ENCODE measurements at regions not wholly inside any gene's neighbourhood (a gene's known extent, or its start where the extent isn't known, plus 50 kb on each side); places are given as distances from the start of the nearest gene placed in this dataset.

DNA sequence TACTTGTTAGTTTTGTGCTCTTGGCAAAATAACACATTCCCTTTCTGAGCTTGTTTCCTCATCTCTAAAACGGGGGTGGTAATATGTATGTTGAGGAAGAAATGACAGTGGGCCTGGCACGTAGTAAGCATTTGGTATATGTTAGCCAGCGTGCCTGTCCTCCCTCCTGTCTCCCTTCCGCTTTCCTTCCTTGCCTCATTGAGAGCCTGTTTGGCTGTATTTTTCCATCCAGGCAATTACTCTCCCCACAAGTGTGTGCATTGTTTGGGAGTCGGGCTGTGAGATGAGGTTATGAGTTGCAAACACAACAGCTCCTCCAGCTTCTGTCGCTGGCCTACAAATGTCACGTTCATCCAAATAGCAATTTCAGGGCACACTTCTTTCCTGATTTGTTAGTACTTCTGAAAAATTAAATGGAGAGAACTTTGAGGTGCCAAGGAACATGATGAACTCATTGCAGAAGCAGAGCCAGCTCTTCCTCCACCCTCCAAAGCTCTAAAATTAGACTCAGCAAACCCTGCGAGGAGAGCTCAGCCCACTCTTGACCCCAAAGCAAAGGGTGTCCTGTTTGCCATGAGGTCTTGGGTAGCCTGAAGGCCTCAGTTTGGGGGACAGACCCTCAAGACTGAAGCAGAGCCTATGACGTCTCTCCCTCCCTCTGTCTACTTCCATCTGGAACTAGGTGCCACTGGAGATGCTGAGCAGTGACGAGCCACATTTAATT, 50.7 kb upstream of the TOX2 start:
- H3K4me1 Mint-ChIP-seq = no peaks in the 10 kb centered on the region
- H3K36me3 Mint-ChIP-seq = no peaks in the 10 kb centered on the region
- H3K9me3 Mint-ChIP-seq = no peaks in the 10 kb centered on the region
- H3K4me3 Mint-ChIP-seq = no peak overlapping the region
- H3K27ac Mint-ChIP-seq = no peak overlapping the region
- peaks cover 7 to 17% (median 9%) of the 10 kb centered on the region in 3 donors for H3K27me3 Mint-ChIP-seq (ENCODE audit: low read depth in 3 of 3)
- DNase-seq = no peak

DNA sequence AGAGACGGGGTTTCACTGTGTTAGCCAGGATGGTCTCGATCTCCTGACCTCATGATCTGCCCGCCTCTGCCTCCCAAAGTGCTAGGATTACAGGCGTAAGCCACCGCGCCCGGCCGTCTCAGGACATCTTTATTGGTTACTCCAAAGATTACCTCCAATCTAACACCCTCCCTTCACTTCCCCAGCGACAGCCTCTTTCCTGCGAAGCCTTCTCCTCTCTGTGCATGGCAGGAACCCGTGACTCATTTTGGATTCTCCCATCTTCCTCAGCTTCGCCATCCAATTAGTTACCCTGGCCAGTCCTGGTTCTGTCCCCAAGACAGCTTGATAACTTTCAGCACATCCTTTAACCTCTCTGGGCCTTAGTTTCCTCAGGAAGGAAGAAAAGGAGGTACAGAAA, 51.3 kb upstream of the TOX2 start:
- no peaks in the 10 kb centered on the region for H3K4me1 Mint-ChIP-seq
- no peak overlapping the region for H3K4me3 Mint-ChIP-seq
- peaks cover 7 to 17% (median 10%) of the 10 kb centered on the region in 3 donors for H3K27me3 Mint-ChIP-seq (ENCODE audit: low read depth in 3 of 3)
- no peak for DNase-seq
- no peaks in the 10 kb centered on the region for H3K36me3 Mint-ChIP-seq
- H3K9me3 Mint-ChIP-seq = peaks cover 0 to under 1% (median 0%) of the 10 kb centered on the region in 6 donors
- H3K27ac Mint-ChIP-seq = no peak overlapping the region

DNA sequence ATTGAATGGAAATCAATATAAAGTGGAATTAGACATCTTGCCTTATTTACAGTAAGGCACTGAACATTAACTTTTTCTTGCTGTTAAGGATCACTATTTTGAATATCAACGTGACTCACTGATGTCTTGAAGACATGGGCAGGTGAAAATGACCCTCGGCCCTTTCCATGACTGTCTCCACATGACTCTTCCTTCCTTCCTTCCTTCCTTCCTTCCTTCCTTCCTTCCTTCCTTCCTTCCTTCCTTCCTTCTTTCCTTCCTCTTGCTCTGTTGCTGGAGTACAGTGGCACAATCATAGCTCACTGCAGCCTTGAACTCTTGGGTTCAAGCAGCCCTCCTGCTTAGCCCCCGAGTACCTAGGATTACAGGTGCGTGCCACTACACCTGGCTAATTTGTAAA, 52.2 kb upstream of the TOX2 start:
- Mint-ChIP-seq H3K27me3 (ENCODE audit: low read depth in 3 of 3) (peaks cover 10 to 16% (median 10%) of the 10 kb centered on the region in 3 donors), H3K4me1 (no peaks in the 10 kb centered on the region), H3K27ac (no peak overlapping the region), H3K9me3 (peaks cover 0 to 5% (median 0%) of the 10 kb centered on the region in 6 donors), H3K4me3 (no peak overlapping the region), H3K36me3 (no peaks in the 10 kb centered on the region)
- no peak for DNase-seq

DNA sequence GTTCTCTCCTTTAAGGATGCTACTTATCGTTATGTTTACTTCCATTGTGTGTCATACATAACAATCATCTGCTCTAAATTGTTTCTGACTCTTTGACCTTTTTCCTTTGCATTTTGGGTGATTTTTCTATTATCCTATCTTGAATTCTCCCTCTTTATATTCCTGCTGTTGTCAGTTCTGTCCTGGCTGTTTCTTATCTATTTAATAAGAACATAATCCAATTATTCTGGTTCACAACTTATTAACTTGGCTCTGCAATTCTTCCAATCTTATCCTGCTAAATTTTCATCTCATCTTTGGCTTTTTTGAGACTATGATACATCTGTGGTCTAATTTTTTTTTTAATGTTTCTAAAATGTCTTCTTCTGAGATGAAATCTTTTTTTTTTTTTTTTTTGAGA, 54.7 kb upstream of the TOX2 start:
- H3K4me3 Mint-ChIP-seq = no peak overlapping the region
- H3K36me3 Mint-ChIP-seq = no peaks in the 10 kb centered on the region
- peaks cover 9 to 22% (median 10%) of the 10 kb centered on the region in 3 donors for H3K27me3 Mint-ChIP-seq (ENCODE audit: low read depth in 3 of 3)
- no peaks in the 10 kb centered on the region for H3K4me1 Mint-ChIP-seq
- H3K27ac Mint-ChIP-seq = no peak overlapping the region
- DNase-seq = no peak
- peaks cover 0 to 5% (median 0%) of the 10 kb centered on the region in 6 donors for H3K9me3 Mint-ChIP-seq

DNA sequence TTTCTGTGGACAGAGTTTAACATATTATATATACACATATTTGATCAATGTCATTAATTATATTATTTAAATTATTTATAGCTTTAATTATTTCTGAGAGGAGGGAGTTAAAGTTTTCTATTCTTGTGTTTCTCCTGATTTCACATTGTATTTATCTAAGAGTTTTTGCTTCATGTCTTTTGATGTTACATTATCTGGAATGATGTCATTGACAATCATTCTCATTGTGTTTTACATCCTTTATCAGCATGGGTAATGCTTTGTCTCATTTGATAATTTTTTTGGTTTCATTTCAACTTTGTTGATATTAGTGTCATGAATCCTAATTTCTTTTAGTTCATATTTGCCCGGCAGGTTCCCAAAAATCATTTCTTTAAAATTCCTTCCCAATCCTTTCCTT, 56.7 kb upstream of the TOX2 start:
- H3K9me3 Mint-ChIP-seq = peaks cover 0 to 5% (median 0%) of the 10 kb centered on the region in 6 donors
- no peaks in the 10 kb centered on the region for H3K4me1 Mint-ChIP-seq
- H3K36me3 Mint-ChIP-seq = peaks cover 0 to 3% (median 0%) of the 10 kb centered on the region in 3 donors
- H3K27me3 Mint-ChIP-seq (ENCODE audit: low read depth in 3 of 3) = peaks cover 10 to 18% (median 11%) of the 10 kb centered on the region in 3 donors
- DNase-seq = no peak
- H3K27ac Mint-ChIP-seq = no peak overlapping the region
- H3K4me3 Mint-ChIP-seq = no peak overlapping the region

DNA sequence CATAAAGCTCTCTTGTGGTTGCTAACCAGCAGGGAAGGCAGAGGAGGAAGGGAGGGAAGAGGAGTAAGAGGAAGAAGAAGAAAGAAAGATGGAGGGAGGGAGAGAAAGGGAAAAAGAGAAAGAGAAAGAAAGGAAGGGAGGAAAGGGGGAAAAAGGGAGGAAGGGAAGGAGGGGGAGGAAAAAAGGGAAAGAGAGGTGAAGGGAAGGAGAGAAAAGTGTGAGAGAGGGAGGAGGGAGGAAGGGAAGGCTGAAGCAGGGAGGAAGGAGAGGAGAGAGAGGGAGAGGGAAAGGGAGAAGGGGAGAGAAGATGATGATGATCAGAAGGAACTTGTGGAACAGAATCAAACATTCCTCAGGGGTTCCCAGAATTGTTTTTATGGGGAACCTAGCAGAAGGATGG, 57.5 kb upstream of the TOX2 start:
- DNase-seq = no peak
- Mint-ChIP-seq H3K4me1 (no peaks in the 10 kb centered on the region), H3K9me3 (peaks cover 0 to 5% (median 0%) of the 10 kb centered on the region in 6 donors), H3K4me3 (peak overlapping the region in 1 of 5 donors; percentile 2), H3K27ac (no peak overlapping the region), H3K27me3 (ENCODE audit: low read depth in 3 of 3) (peaks cover 7 to 18% (median 11%) of the 10 kb centered on the region in 3 donors), H3K36me3 (peaks cover 0 to 3% (median 0%) of the 10 kb centered on the region in 3 donors)

DNA sequence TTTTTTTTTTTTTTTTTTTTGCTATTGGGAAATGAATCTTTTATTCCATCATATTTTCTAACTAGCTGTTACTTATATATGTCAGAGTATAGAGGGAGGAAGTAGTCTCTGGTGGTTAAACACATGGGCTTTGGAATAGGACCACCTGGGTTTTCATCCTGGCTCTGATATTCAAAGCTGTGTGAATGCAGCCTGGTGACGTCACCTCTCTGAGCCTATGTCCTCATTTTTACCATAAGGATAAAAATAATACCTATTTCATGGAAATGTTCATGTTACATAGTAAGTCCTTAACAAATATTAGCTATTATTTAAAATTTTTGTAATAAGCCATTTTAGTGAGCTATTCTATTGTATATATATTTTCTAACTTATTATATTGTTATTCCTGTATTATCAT, 58.8 kb upstream of the TOX2 start:
- Mint-ChIP-seq H3K4me3 (no peak overlapping the region), H3K27ac (no peak overlapping the region), H3K27me3 (ENCODE audit: low read depth in 3 of 3) (peaks cover 7 to 19% (median 7%) of the 10 kb centered on the region in 3 donors), H3K36me3 (peaks cover 0 to 3% (median 0%) of the 10 kb centered on the region in 3 donors), H3K9me3 (peaks cover 0 to 5% (median 0%) of the 10 kb centered on the region in 6 donors), H3K4me1 (no peaks in the 10 kb centered on the region)
- DNase-seq = no peak

DNA sequence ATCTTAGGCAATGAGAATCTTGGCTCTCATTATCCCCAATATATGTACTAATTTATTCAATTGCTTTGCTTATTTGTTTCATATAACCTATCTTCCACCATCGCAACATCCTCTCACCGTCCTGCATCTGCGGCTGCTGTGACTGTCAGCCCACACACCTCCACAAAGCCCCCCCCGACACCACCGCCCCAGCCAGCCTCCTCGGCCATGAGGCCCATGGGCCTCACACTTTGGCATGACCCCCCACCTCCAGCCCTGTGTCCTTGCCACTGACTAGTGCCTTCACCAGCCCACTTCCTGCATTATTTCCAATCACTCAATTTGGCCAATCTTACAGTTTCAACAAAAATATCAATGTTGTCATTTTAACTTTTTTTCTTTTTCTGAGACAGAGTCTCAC, 60.7 kb upstream of the TOX2 start:
- Mint-ChIP-seq H3K27me3 (ENCODE audit: low read depth in 3 of 3) (peaks cover 2 to 14% (median 5%) of the 10 kb centered on the region in 3 donors), H3K9me3 (peaks cover 0 to 5% (median 0%) of the 10 kb centered on the region in 6 donors), H3K4me1 (no peaks in the 10 kb centered on the region), H3K4me3 (no peak overlapping the region), H3K27ac (no peak overlapping the region), H3K36me3 (peaks cover 0 to 3% (median 0%) of the 10 kb centered on the region in 3 donors)
- no peak for DNase-seq

DNA sequence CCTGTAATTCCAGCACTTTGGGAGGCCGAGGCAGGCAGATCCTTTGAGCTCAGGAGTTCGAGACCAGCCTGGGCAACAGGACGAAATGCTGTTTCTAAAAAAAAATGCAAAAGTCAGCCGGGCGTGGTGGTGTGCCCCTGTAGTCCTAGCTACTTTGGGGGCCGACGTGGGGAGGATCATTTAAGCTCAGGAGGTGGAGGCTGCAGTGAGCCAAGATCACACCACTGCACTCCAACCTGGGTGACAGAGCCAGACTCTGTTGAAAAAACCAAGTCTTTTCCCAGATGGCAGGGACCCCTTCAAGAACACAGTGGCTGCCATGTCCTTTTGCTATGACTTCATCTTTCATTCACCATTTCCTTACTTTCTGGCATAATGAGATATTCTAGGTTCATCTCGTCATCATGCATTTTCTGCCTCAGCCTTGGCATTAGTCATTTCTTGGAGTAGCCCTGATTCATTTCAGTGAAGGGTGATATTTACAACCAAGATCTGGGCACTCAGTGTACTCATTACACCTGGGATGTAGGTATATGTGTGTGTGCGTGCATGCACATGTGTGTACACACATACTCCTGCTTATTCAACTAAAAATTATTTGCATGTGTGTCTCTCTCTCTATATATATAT, 61.4 kb upstream of the TOX2 start:
- Mint-ChIP-seq H3K9me3 (peaks cover 0 to 4% (median 0%) of the 10 kb centered on the region in 6 donors), H3K4me1 (no peaks in the 10 kb centered on the region), H3K27me3 (ENCODE audit: low read depth in 3 of 3) (peaks cover 0 to 12% (median 5%) of the 10 kb centered on the region in 3 donors), H3K36me3 (peaks cover 0 to 3% (median 0%) of the 10 kb centered on the region in 3 donors), H3K27ac (no peak overlapping the region), H3K4me3 (no peak overlapping the region)
- no peak for DNase-seq

DNA sequence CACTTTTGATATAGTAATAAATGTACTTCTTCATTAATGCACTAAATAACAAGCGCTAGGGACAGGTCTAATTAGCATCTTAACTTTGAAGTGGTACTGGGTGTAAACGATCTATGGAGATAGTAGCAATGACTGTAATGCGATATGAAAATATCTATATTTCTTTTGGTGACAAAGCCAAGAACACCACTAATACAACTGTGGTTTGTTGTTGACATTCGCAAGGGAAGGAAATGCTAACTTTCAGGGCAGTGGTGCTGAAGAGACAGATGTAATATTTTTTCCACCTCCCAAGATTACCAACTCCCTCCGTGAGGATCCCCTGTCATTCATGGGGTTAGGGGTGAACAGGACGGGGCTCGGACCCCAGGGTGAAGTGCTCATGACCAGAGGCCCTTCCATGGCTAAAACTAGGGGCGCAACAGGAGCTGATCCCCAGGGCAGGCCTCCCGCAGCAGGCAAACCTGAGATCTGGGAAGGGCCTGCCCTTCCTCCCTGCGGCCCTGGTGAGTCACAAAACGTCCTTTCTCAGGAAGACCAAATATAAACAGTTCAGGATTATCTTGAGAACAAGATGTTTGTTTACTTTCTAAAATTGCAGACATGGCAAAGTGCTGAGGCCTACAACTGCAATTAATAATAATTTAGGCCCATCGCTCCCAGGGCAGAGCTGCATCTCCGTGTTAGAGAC, 65.0 kb upstream of the TOX2 start:
- Mint-ChIP-seq H3K36me3 (peaks cover 0 to 3% (median 0%) of the 10 kb centered on the region in 3 donors), H3K9me3 (no peaks in the 10 kb centered on the region), H3K27me3 (ENCODE audit: low read depth in 3 of 3) (peaks cover 3 to 10% (median 6%) of the 10 kb centered on the region in 3 donors)

DNA sequence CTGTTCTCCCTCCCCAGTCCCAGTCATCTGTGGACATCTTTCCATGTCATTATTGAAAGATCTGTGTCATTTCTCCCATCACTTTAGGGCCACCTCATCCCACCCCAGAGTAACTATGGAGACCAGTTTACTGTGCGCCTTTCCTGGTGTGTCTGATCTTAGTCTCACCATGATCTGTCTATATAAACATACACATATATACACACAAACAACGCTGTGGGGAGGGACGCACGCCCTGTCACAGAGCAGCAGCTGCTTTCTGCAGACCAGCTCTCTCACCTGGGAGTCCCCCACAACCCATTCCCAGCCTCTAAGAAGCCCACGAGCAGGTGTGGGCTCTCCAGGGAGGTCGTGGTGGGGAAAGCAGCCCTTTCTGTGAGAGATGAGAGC, 68.1 kb upstream of the TOX2 start:
- no peak overlapping the region for H3K4me3 Mint-ChIP-seq
- peaks cover 0 to 8% of the 10 kb centered on the region in 2 donors for H3K4me1 Mint-ChIP-seq
- peaks cover 7 to 9% (median 9%) of the 10 kb centered on the region in 3 donors for H3K27me3 Mint-ChIP-seq (ENCODE audit: low read depth in 3 of 3)
- no peak for DNase-seq
- H3K36me3 Mint-ChIP-seq = no peaks in the 10 kb centered on the region
- no peak overlapping the region for H3K27ac Mint-ChIP-seq
- H3K9me3 Mint-ChIP-seq = no peaks in the 10 kb centered on the region

More for the DNA sequence above, 65.0 kb upstream of the TOX2 start:
- H3K4me3 Mint-ChIP-seq = no peak overlapping the region
- H3K27ac Mint-ChIP-seq = no peak overlapping the region
- peaks cover 0 to 8% of the 10 kb centered on the region in 2 donors for H3K4me1 Mint-ChIP-seq
- no peak for DNase-seq

DNA sequence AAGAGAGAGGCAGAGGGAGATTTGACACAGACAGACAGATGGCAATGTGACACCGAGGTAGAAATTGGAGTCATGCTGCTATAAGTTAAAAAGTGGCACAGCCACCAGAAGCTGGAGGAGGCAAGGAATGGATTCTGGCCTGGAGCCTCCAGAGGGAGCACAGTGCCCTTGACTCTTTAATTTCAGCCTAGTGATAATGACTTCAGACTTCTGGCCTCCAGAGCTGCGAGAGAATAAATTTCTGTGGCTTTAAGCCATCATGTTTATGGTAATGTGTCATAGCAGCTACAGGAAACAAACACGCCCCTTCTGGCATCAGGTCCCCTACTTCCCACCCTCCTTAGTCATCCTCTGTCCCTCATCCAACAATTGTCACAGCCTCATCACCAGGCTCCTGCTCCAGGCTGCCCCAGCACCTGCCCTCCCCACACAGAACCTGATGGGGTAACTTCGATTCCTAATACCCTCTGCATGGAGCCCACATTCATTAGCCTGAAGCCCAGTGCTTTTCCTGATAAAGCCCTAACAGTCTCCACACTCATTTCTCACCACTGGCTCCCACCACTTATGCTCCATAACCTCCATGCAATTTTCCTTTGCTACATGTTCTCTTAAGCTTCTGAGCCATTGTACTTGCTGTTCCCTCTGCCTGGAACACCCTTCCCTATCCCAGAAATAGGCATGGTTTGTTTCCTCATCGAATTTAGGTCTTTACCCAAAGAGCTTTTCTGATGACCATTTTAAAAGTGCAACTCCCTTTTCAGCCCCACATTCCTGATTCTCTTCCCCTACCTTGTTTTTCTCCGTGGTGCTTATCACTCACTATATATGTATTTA, 69.7 kb upstream of the TOX2 start:
- no peak for DNase-seq
- Mint-ChIP-seq H3K27me3 (ENCODE audit: low read depth in 3 of 3) (peaks cover 7 to 11% (median 8%) of the 10 kb centered on the region in 3 donors), H3K36me3 (no peaks in the 10 kb centered on the region), H3K4me1 (peaks cover 0 to 12% of the 10 kb centered on the region in 2 donors), H3K27ac (no peak overlapping the region), H3K4me3 (no peak overlapping the region), H3K9me3 (no peaks in the 10 kb centered on the region)

DNA sequence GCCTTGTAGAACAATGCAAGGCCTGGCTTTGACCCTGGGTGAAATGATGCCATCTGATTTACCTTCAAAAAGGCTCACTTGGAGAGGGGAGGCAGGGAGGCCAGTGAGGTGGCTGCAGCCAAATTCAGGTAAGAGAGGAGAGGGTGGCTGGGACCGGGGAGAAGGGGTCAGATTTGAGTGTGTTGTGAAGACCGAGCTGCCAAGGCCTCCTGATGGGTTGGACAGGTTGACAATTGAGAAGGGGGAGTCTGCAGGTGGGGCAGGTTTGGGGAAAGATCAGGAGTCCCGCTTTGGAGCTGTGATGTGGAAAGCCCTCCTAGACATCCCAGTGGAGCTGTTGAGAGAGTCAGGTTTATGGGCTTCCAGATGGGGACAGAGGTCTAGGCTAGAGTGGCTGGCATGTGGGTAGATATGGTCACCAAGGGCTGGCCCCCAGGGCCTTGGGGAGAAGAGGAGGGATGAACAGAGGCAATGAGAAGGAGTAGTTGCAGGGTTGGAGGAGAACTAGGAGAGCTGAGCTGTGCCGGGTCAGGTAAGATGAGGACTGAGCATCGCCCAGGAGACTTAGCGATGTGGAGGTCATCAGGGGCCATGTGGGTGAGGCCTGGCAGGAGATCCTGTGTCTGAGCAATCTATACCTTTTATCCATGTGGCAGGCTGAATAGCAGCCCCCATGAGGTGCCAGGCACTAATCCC, 70.5 kb upstream of the TOX2 start:
- Mint-ChIP-seq H3K36me3 (no peaks in the 10 kb centered on the region), H3K4me1 (peaks cover 0 to 16% of the 10 kb centered on the region in 2 donors), H3K27me3 (ENCODE audit: low read depth in 3 of 3) (peaks cover 7 to 11% (median 8%) of the 10 kb centered on the region in 3 donors), H3K4me3 (no peak overlapping the region), H3K9me3 (no peaks in the 10 kb centered on the region), H3K27ac (no peak overlapping the region)
- no peak for DNase-seq
